Stomach (tissue), 4 donors: ENCODE measurements at regions not wholly inside any gene's neighbourhood (a gene's known extent, or its start where the extent isn't known, plus 50 kb on each side); places are given as distances from the start of the nearest gene placed in this dataset.

ENCODE experiments used
- CTCF ChIP-seq, 7 experiments: fragments of 450-650 bp in 4 of 7; fragments of 200-600 bp in 3 of 7; sonication (generic) in 3 of 7; IDR thresholded peaks; one replicate each; pipeline ENCODE4 v1.5.1; 2016 to 2019; ENCODE audit warnings: antibody characterized with exemption in 7 of 7, control low read depth in 2 of 7, mild to moderate bottlenecking in 1 of 7
- EP300 ChIP-seq: sonication (generic); formaldehyde crosslinking; IDR thresholded peaks from one replicate; pipeline ENCODE4 v1.6.1; 2017; ENCODE audit warnings: antibody characterized with exemption
- POLR2A ChIP-seq, 4 donors: fragments of 450-650 bp; IDR thresholded peaks; one replicate each; pipeline ENCODE4 v1.6.1; 2016; ENCODE audit warnings: antibody characterized with exemption in 4 of 4, control low read depth in 2 of 4, mild to moderate bottlenecking in 1 of 4, moderate library complexity in 1 of 4

- TF ChIP-seq CTCF (IDR thresholded peaks at IDR 0.05): no peak
- TF ChIP-seq POLR2A (IDR thresholded peaks at IDR 0.05): no peak
- no peak for TF ChIP-seq EP300
Observed at GRCh38 chr4:185092535-185093197, 50.4 kb upstream of the SLC25A4 start.
